Transverse colon (tissue), 4 donors: ENCODE measurements at regions not wholly inside any gene's neighbourhood (a gene's known extent, or its start where the extent isn't known, plus 50 kb on each side); places are given as distances from the start of the nearest gene placed in this dataset.

Source experiments
- DNase-seq: peaks from one replicate; pipeline ENCODE4 v3.0.0-alpha.2; 2019
- H3K27ac ChIP-seq, 4 donors: fragments of 200-600 bp; sonication (generic); 2 replicates each; pipeline ENCODE4 v1.5.1; 2016 to 2018; ENCODE audit warnings: inconsistent platforms in 4 of 4
- H3K27me3 ChIP-seq: fragments of 200-600 bp; sonication (generic); 2 replicates; pipeline ENCODE4 v1.5.1; 2017; ENCODE audit warnings: inconsistent platforms
- H3K36me3 ChIP-seq, 4 donors: fragments of 200-600 bp; sonication (generic); 2 replicates each; pipeline ENCODE4 v1.5.1; 2017 to 2019; ENCODE audit warnings: inconsistent platforms in 4 of 4
- H3K4me1 ChIP-seq, 4 donors: fragments of 200-600 bp; sonication (generic); 2 replicates each; pipeline ENCODE4 v1.5.1; 2017 to 2020; ENCODE audit warnings: inconsistent platforms in 4 of 4
- H3K4me3 ChIP-seq, 4 donors: fragments of 200-600 bp; sonication (generic); 1 replicate in 1 of 4; 2 replicates in 3 of 4; pipeline versions ENCODE4 v1.5.1 to v1.6.1; 2017 to 2019; ENCODE audit warnings: inconsistent platforms in 4 of 4
- H3K9me3 ChIP-seq, 2 donors: fragments of 200-600 bp; sonication (generic); 2 replicates each; pipeline ENCODE4 v1.5.1; 2017 to 2019; ENCODE audit warnings: inconsistent platforms in 2 of 2
- CTCF ChIP-seq, 5 experiments: fragments of 200-600 bp in 3 of 5; fragments of 450-650 bp in 2 of 5; sonication (generic) in 3 of 5; IDR thresholded peaks; 1 replicate in 2 of 5; 2 replicates in 3 of 5; pipeline ENCODE4 v1.5.1; 2016 to 2017; ENCODE audit warnings: antibody characterized with exemption in 5 of 5, inconsistent platforms in 3 of 5, mild to moderate bottlenecking in 2 of 5, moderate library complexity in 1 of 5
- EP300 ChIP-seq: sonication (generic); formaldehyde crosslinking; IDR thresholded peaks from one replicate; pipeline ENCODE4 v1.6.1; 2017; ENCODE audit warnings: antibody characterized with exemption, low read depth
- POLR2A ChIP-seq: fragments of 450-650 bp; IDR thresholded peaks from one replicate; pipeline ENCODE4 v1.6.1; 2016; ENCODE audit warnings: antibody characterized with exemption, mild to moderate bottlenecking, moderate library complexity
- POLR2AphosphoS5 ChIP-seq, 3 donors: sonication (generic); formaldehyde crosslinking; IDR thresholded peaks; one replicate each; pipeline ENCODE4 v1.6.1; 2016; ENCODE audit warnings: antibody characterized with exemption in 3 of 3
- WGBS, 2 donors: methylation state at CpG; one replicate each; pipeline ENCODE4 v1.1.5; 2018; ENCODE audit warnings: low coverage in 1 of 2; 5-methylcytosine and 5-hydroxymethylcytosine counted together
- in situ Hi-C, 4 donors: fragments of 200-750 bp; cut with MboI; loops; one replicate each; pipeline versions ENCODE4 v1.15.0 to v1.15.1; 2017; ENCODE audit warnings: low sequenced_read_pairs in 3 of 4, low pct_ligation_motif_present in 1 of 4, low pct_unique_long_range_greater_than_20kb in 1 of 4
- intact Hi-C: fragments of 100-400 bp; cut with DNase I; formaldehyde crosslinking; loops from one replicate; pipeline ENCODE4 v1.15.1; 2023; ENCODE audit warnings: low total_unique reads

GRCh38 chr7:46123756-46124343 lies 202.8 kb upstream of the IGFBP3 start:
- no peak overlapping the region for H3K27ac ChIP-seq
- no peak for TF ChIP-seq POLR2A
- TF ChIP-seq EP300 = no peak
- no peak for TF ChIP-seq POLR2AphosphoS5 (IDR thresholded peaks at IDR 0.05)
- no peak for TF ChIP-seq CTCF (IDR thresholded peaks at IDR 0.05)
- no peaks in the 10 kb centered on the region for H3K36me3 ChIP-seq
- H3K4me3 ChIP-seq = no peak overlapping the region
- no peaks in the 10 kb centered on the region for H3K9me3 ChIP-seq
- intact Hi-C loops = no loop called here
- H3K4me1 ChIP-seq = no peaks in the 10 kb centered on the region
- no peak for DNase-seq
- 78 to 84% methylated on average over 2 to 3 of the region's 3 CpGs for WGBS, 2 donors
- no peaks in the 10 kb centered on the region for H3K27me3 ChIP-seq
- in situ Hi-C loops = no loop called here

GRCh38 chr7:46115410-46115809 lies 194.3 kb upstream of the IGFBP3 start:
- intact Hi-C loops = no loop called here

GRCh38 chr7:46109437-46109836 lies 188.4 kb upstream of the IGFBP3 start:
- WGBS, 2 donors = 65 to 69% methylated on average over 4 of the region's 4 CpGs
- Histone ChIP-seq H3K4me1 (no peaks in the 10 kb centered on the region), H3K4me3 (no peak overlapping the region), H3K36me3 (no peaks in the 10 kb centered on the region), H3K27me3 (no peaks in the 10 kb centered on the region), H3K27ac (no peak overlapping the region), H3K9me3 (peaks cover 0 to 2% of the 10 kb centered on the region in 2 donors)
- intact Hi-C loops = no loop called here
- in situ Hi-C loops = no loop called here
- DNase-seq = no peak
- TF ChIP-seq CTCF (IDR thresholded peaks at IDR 0.05) = no peak
- no peak for TF ChIP-seq POLR2A
- TF ChIP-seq EP300 = no peak
- TF ChIP-seq POLR2AphosphoS5 (IDR thresholded peaks at IDR 0.05) = no peak

More at GRCh38 chr7:46115410-46115809, 194.3 kb upstream of the IGFBP3 start:
- Histone ChIP-seq H3K4me1 (no peaks in the 10 kb centered on the region), H3K36me3 (no peaks in the 10 kb centered on the region), H3K27ac (no peak overlapping the region), H3K27me3 (no peaks in the 10 kb centered on the region), H3K9me3 (no peaks in the 10 kb centered on the region), H3K4me3 (no peak overlapping the region)
- WGBS, 2 donors = 71 to 72% methylated on average over 3 of the region's 3 CpGs
- TF ChIP-seq POLR2A (no peak), CTCF (IDR thresholded peaks at IDR 0.05) (no peak), POLR2AphosphoS5 (IDR thresholded peaks at IDR 0.05) (no peak), EP300 (no peak)
- DNase-seq = no peak
- in situ Hi-C loops = no loop called here

GRCh38 chr7:46108272-46108671 lies 187.2 kb upstream of the IGFBP3 start:
- Histone ChIP-seq H3K36me3 (no peaks in the 10 kb centered on the region), H3K9me3 (peaks cover 0 to 2% of the 10 kb centered on the region in 2 donors), H3K27me3 (no peaks in the 10 kb centered on the region), H3K4me1 (no peaks in the 10 kb centered on the region), H3K4me3 (no peak overlapping the region), H3K27ac (no peak overlapping the region)
- in situ Hi-C loops (no loop called here), intact Hi-C loops (no loop called here)
- no peak for DNase-seq
- 80 to 83% methylated on average over 2 to 7 of the region's 7 CpGs for WGBS, 2 donors
- no peak for TF ChIP-seq POLR2AphosphoS5 (IDR thresholded peaks at IDR 0.05)
- TF ChIP-seq CTCF (IDR thresholded peaks at IDR 0.05) = no peak
- TF ChIP-seq EP300 = no peak
- TF ChIP-seq POLR2A = no peak
